DMS153 treated with DMSO at 0.1 percent for 48 hours (cell line): ENCODE measurements at regions not wholly inside any gene's neighbourhood (a gene's known extent, or its start where the extent isn't known, plus 50 kb on each side); places are given as distances from the start of the nearest gene placed in this dataset.
A peak's percentile ranks its signal among the peaks of the same experiment; 100 is the strongest.
"Not testable (repeated sequence)": the region's sequence is repeated elsewhere in the genome, so short reads cannot be mapped to it uniquely, and the experiment has no call there.

Experiments
- DNase-seq: peaks from one replicate; lab custom pipeline; 2025; ENCODE audit not compliant: unreplicated experiment; lab: John Stamatoyannopoulos, UW

DNA sequence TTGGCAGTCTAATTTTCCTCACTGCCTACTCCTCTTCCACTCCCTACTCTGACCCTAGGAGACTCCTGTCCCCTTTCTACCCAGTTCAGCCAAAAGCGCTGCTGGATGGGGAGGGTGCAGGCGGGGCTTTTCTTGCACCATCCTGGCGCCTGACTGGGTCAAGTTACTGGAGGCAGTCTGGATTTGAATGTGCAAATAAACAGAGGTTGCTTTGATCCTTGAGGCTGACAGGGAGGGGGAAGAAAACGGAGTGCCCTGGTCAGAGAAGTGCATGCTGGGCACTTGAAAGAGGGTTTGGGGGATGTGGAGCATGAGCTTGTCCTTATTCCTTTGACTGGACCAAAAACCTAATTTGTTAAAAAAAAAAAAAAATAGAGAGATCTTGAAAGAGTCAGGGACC is 76.8 kb upstream of the SOX13 start:
- DNase-seq, result peak; percentile 91

DNA sequence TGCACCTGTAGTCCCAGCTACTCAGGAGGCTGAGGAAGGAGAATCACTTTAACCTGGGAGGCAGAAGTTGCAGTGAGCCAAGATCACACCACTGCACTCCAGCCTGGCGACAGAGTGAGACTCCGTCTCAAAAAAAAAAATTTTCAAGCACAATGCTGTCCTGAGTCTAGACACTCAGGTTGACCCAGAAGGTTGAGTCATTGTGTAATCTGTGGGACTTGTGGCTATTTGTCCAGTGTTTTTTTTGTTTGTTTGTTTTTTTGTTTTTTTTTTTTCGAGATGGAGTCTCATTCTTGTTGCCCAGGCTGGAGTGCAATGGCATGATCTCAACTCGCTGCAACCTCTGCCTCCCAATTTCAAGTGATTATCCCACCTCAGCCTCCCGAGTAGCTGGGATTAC is 74.3 kb upstream of the SOX13 start:
- not testable (repeated sequence) for DNase-seq

DNA sequence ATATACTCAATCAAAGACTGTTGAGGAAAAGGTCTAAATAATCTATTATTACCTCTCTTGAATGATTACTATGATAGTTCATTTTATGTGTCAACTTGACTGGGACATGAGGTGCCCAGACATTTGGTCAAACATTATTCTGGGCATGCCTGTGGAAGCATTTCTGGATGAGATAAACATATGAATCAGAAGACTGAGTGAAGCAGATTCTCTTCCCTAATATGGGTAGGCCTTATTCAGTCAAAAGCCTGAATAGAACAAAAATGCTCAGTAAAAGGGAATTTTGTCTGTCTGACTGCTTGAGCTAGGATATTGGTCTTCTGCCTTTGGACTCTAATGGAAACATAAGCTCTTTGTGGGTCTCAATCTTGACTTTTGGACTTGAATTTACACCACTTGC is 73.3 kb upstream of the SOX13 start:
- DNase-seq, result no peak

DNA sequence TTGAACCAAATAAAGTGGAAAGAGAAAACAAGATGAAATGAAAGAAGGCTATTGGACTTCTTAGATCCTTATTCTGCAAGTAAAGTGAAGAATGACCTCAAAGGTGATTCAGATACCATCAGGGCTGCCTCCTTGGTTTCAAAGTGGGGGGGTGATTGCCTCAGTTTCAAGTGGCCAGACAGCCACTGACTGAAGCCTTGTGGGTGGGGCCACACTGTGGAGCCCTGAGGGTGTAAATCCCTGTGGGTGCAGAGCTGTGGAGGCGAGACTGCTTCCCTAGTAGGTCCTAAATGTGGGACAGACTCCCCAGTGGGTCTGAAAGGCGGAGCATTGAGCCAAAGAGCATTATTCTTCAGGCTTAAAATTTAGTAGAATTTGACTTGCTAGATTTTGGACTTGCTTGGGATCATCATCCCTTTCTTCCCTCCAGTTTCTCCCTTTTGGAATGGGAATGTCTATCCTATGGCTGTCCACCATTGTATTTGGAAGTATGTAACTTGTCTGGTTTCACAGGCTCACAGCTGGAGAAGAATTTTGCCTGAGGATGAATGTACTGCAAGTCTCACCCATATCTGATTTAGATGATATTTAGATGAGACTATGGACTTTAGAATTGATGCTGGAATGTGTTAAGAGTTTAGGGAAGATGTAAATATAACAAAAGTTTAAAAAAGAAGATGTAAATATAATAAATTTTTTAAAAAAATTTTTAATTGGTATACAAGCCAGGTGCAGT is 71.6 kb upstream of the SOX13 start:
- no peak for DNase-seq

DNA sequence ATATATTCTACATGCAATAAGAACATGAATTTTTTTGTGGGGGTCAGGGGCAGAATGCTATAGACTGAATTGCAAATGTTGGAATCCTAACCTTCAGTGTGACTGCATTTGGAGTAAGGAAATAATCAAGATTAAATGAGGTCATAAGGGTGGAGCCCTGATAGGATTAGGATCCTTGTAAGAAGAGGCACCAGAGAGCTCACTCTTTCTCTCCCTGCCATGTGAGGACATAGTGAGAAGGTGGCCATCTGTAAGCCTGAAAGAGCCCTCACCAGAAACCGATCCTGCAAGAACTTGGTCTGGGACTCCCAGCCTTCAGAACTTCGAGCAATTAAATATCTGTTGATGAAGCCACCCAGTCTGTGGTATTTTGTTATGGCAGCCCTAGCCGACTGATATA is 70.3 kb upstream of the SOX13 start:
- no peak for DNase-seq

DNA sequence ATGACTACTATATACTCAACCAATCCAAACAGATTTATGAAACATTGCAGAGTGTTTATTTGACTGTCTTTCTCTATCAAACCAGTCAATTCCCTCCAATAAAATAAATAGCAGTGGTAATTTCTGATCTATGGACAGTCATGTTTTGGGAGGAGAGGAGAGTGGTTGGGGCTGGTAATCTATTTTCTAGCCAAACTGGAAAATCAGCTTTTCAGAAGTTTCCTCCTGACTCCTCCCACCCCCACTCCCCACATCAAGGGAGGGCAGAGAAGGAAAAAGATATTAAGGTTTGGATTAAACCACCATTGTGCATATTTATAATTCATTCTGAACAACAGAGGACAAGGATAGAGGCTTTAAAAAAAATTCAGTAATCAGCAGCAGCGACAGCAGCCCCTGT is 69.4 kb upstream of the SOX13 start:
- DNase-seq, result no peak

DNA sequence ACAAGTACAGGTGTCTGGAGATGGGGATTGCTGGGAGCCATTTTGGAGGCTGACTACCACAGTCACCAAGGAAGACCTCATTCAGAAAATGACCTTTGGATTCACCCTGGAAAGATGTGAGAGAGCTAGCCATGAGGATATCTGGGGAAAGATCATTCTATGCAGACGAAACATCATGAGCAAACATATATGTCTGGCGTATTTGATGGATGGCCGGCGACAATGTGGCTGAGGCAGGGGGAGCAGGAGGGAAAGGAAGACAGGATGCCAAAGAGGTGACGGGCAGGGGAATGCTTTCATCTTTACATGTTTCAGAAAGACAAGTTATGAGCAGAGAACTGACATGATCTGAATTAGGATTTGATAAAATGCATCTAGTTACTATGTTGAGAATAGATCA is 61.5 kb upstream of the SOX13 start:
- no peak for DNase-seq

DNA sequence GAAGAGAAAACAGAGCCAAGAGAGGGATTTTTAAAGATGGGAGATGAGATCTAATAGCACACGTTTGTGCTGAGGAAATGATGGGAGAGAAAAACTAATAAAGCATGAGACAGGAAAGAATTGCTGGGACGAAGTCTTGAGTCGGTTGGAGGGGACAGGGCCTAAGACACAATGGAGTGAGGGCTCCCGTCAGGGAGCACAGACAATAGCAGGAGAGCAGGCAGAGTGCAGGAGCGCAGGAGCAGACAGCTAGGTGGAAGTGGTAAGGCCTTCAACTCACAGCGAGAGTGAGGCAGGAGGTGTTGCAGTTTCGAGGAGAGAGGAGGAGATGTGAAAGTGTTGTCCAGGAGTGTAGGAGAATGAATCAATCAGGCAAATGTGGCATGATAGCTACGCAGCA is 59.9 kb upstream of the SOX13 start:
- DNase-seq, result no peak

DNA sequence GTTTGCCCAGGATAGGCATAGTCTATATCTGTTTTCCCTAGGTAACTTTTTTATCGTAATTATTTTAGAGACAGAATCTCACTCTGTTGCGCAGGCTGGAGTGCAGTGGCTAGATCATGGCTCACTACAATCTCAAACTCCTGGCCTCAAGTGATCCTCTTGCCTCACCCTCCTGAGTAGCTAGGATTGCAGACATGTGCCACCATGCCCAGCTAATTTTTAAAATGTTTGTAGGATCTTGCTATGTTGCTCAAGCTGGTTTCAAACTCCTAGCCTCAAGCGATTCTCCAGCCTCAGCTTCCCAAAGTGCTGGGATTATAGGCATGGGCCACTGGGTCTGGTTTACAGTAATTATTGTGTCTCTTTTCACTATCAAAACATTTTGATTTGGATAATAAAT is 58.6 kb upstream of the SOX13 start:
- no peak for DNase-seq

DNA sequence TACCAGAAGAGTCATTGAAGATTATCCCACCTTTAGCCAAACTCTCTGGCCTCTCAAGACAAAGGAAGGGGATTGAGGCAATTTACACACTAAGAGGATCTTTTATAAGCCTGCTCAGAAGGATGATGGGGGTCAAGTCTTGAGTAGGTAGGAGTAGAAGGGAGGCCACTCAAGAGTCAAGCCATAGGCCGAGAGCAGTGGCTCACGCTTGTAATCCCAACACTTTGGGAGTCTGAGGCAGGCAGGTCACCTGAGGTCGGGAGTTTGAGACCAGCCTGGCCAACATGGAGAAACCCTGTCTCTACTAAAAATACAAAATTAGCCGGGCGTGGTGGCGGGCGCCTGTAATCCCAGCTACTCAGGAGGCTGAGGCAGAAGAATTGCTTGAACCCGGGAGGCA is 58.0 kb upstream of the SOX13 start:
- DNase-seq, result not testable (repeated sequence)

DNA sequence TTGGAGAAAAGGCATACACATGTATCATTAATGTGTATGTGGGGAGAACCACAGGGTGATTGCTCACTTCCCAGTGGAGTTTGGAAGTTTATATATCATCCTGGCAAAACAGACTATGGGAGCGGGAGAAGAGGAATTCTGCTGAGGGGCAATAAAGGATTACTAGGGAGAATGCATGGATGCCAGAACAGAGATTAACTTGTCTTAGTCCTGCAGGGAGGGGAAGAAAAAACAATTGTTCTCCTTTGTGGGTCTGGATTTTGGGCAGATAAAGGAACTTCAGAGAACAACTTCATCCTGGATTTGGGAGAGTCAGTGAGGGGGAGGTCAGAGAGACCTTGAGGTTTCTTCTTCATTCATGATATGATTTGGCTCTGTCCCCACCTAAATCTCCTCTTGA is 55.9 kb upstream of the SOX13 start:
- no peak for DNase-seq

DNA sequence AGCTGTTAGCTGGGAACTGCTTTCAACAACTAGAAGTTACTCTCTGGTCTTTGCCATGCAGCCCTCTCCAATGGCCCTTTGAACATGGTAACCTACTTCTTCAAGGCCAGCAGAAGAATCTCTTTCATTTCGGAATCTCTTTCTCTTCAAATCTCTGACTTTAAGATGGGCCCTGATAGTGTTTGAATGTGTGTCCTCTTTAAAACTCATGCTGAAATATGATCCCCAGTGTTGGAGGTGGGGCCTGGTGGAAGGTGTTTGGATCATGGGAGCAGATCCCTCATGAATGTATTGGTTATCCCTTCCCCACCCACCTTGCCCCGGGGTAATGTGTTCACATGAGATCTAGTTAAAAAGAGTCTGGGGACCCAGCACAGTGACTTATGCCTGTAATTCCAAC is 54.5 kb upstream of the SOX13 start:
- no peak for DNase-seq
